ENCODE measurements at regions not wholly inside any gene's neighbourhood (a gene's known extent, or its start where the extent isn't known, plus 50 kb on each side); places are given as distances from the start of the nearest gene placed in this dataset.

DNA sequence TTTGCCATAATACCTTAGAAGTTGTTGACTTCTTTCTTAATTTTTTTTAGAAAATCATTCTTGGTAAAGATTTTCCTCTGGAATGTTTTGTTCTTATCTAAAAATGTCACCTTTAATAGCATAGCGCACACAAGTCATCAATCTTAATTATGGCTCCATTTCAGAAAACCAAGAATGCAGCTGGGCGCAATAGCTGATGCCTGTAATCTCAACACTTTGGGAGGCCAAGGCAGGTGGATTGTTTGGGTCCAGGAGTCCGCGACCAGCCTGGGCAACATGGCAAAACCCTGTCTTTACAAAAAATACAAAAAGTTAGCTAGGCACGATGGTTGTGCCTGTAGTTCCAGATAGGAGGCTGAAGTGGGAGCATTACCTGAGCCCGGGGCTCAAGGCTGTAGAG, 125.6 kb upstream of the EOMES start (continued):
- TF ChIP-seq, protein P1, sequence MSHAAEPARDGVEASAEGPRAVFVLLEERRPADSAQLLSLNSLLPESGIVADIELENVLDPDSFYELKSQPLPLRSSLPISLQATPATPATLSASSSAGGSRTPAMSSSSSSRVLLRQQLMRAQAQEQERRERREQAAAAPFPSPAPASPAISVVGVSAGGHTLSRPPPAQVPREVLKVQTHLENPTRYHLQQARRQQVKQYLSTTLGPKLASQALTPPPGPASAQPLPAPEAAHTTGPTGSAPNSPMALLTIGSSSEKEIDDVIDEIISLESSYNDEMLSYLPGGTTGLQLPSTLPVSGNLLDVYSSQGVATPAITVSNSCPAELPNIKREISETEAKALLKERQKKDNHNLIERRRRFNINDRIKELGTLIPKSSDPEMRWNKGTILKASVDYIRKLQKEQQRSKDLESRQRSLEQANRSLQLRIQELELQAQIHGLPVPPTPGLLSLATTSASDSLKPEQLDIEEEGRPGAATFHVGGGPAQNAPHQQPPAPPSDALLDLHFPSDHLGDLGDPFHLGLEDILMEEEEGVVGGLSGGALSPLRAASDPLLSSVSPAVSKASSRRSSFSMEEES (CRISPR knock-in tag; IDR thresholded peaks at IDR 0.05), result no peak
- no peak for TF ChIP-seq PHB (CRISPR knock-in tag; IDR thresholded peaks at IDR 0.05)
- TF ChIP-seq NFIC (IDR thresholded peaks at IDR 0.05), result no peak
- TF ChIP-seq ZBTB1 (CRISPR knock-in tag; IDR thresholded peaks at IDR 0.05; ENCODE audit: borderline replicate concordance, low read depth), result no peak
- no peak for TF ChIP-seq KDM4B (IDR thresholded peaks at IDR 0.05; ENCODE audit: borderline replicate concordance in 2 of 2, low read depth in 1 of 2)
- no peak for TF ChIP-seq CEBPG (CRISPR knock-in tag; IDR thresholded peaks at IDR 0.05)
- TF ChIP-seq CEBPG (tag; conservative IDR thresholded peaks at IDR 0.05 in 1 of 2, IDR thresholded peaks at IDR 0.05 in 1 of 2), result no peak

DNA sequence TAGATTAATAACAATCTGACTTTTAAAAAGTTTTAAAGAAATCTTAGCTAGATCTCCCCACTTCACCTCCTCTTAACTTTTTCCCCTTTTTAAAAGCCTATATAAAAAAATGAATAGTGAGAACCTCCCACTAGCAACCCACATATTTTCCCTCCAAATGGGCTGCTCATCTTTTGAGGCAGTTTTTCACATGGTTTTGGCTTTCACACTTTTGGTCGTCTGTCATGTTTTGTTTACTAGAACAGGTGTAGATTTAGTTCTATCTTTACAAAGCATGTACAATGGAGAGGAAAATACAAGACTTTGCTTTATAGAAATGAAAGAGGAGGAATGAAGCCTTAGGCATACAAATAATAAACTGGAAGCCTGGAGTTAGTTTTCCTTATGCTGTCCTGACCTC, 126.7 kb upstream of the EOMES start:
- Histone ChIP-seq H3K27me3 (ENCODE audit: control insufficient read depth in 2 of 2, insufficient read depth in 2 of 2, low read length in 2 of 2) (no peaks in the 10 kb centered on the region), H3K9me1 (ENCODE audit: control insufficient read depth, insufficient read depth, low read length) (no peaks in the 10 kb centered on the region), H4K20me1 (replicated peaks; ENCODE audit: control insufficient read depth, insufficient read depth, low read length) (no peaks in the 10 kb centered on the region), H3K36me3 (ENCODE audit: control insufficient read depth, insufficient read depth, low read length) (no peaks in the 10 kb centered on the region), H3K9me3 (replicated peaks; ENCODE audit: control insufficient read depth, insufficient read depth, low read depth, low read length) (no peaks in the 10 kb centered on the region), H3K27ac (ENCODE audit: extremely low read depth, low read depth, low read length) (no peak overlapping the region), H3K4me2 (ENCODE audit: insufficient read depth, low read length) (no peak overlapping the region), H2AFZ (ENCODE audit: low read depth, low read length) (no peak overlapping the region), H3K4me1 (replicated peaks in 1 of 2; ENCODE audit: control insufficient read depth in 2 of 2, insufficient read depth in 2 of 2, low read length in 2 of 2) (no peaks in the 10 kb centered on the region), H3K4me3 (no peak overlapping the region), H3K79me2 (ENCODE audit: control insufficient read depth, insufficient read depth, low read length) (no peaks in the 10 kb centered on the region), H3K9ac (ENCODE audit: insufficient read depth in 1 of 2, low read depth in 2 of 2, low read length in 2 of 2) (no peak overlapping the region)
- POLR2A ChIA-PET, result no interaction called here
- in situ Hi-C loops (cut with MboI), result no loop called here
- ATAC-seq, result no peak
- intact Hi-C loops (cut with micrococcal nuclease), result no loop called here
- no peak for TF ChIP-seq ZNF717 (CRISPR knock-in tag; IDR thresholded peaks at IDR 0.05)
- TF ChIP-seq, protein P2, sequence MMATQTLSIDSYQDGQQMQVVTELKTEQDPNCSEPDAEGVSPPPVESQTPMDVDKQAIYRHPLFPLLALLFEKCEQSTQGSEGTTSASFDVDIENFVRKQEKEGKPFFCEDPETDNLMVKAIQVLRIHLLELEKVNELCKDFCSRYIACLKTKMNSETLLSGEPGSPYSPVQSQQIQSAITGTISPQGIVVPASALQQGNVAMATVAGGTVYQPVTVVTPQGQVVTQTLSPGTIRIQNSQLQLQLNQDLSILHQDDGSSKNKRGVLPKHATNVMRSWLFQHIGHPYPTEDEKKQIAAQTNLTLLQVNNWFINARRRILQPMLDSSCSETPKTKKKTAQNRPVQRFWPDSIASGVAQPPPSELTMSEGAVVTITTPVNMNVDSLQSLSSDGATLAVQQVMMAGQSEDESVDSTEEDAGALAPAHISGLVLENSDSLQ (IDR thresholded peaks at IDR 0.05), result no peak
- no peak for TF ChIP-seq RBFOX2 (IDR thresholded peaks at IDR 0.05; ENCODE audit: low read depth, low read length)
- no peak for TF ChIP-seq MEIS2 (IDR thresholded peaks at IDR 0.05; ENCODE audit: partially characterized antibody)
- TF ChIP-seq MCM7 (IDR thresholded peaks at IDR 0.05), result no peak
- no peak for TF ChIP-seq SMARCB1 (IDR thresholded peaks at IDR 0.05; ENCODE audit: insufficient read length, low read depth)
- no peak for TF ChIP-seq NR3C1 (CRISPR knock-in tag; IDR thresholded peaks at IDR 0.05)
- TF ChIP-seq, protein P3, sequence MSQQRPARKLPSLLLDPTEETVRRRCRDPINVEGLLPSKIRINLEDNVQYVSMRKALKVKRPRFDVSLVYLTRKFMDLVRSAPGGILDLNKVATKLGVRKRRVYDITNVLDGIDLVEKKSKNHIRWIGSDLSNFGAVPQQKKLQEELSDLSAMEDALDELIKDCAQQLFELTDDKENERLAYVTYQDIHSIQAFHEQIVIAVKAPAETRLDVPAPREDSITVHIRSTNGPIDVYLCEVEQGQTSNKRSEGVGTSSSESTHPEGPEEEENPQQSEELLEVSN (IDR thresholded peaks at IDR 0.05; ENCODE audit: borderline replicate concordance in 1 of 2, extremely low read depth in 1 of 2, insufficient read depth in 1 of 2, insufficient read length in 1 of 2, low read depth in 1 of 2, low read length in 1 of 2, poor library complexity in 1 of 2, severe bottlenecking in 1 of 2), result no peak
- no peak for TF ChIP-seq SMAD2 (IDR thresholded peaks at IDR 0.05; ENCODE audit: low read depth, low read length)
- no peak for TF ChIP-seq ZNF589 (CRISPR knock-in tag; IDR thresholded peaks at IDR 0.05; ENCODE audit: low read depth)
- BruUV-seq (replicated peaks), result no TSS peak
- CTCF ChIA-PET (ENCODE audit: low intra/inter-chr PET ratio), result no interaction called here
- no peak for FAIRE-seq
- DNase-seq (ENCODE audit: extremely low read depth in 1 of 4, low spot score in 3 of 4), result no peak
- WGBS (ENCODE audit: insufficient coverage, low coverage, missing lambda C conversion rate), result 0% methylated on average over 1 of the region's 1 CpG

Data from K562 (cell line).